GM12878 (cell line): ENCODE measurements at regions not wholly inside any gene's neighbourhood (a gene's known extent, or its start where the extent isn't known, plus 50 kb on each side); places are given as distances from the start of the nearest gene placed in this dataset.

ENCODE experiments used
- ATAC-seq: fragments of 200-7000 bp; cut with Tn5 transposase; 3 replicates; pipeline ENCODE4 v1.9.1; 2020; ENCODE audit warnings: mild to moderate bottlenecking, moderate library complexity
- BruUV-seq: library from RNA; stranded (reverse); fragments of 400-500 nt; replicated peaks from 2 replicates; lab custom pipeline; 2021; lab: Mats Ljungman, UMichigan
- CTCF ChIA-PET: fragments of 300-600 bp; sonication (Branson Sonifier 250); formaldehyde crosslinking; extraction: SDS; loops from one replicate; lab custom pipeline; 2021; ENCODE audit warnings: inconsistent platforms; lab: Yijun Ruan, JAX
- POLR2A ChIA-PET: fragments of 350-600 bp; formaldehyde crosslinking; extraction: SDS; loops from one replicate; lab custom pipeline; 2021; ENCODE audit warnings: inconsistent platforms; lab: Charles Lee
- RAD21 ChIA-PET: fragments of 300-600 bp; sonication (Branson Sonifier 250); formaldehyde crosslinking; loops from one replicate; lab custom pipeline; 2023; ENCODE audit warnings: antibody characterized with exemption; ENCODE audit not compliant: unreplicated experiment; lab: Charles Lee
- SMC1A ChIA-PET: fragments of 300-600 bp; sonication (Branson Sonifier 250); formaldehyde crosslinking; loops from one replicate; lab custom pipeline; 2023; ENCODE audit not compliant: unreplicated experiment, uncharacterized antibody; lab: Charles Lee
- DNase-seq: peaks from one replicate; pipeline ENCODE4 v3.0.0-alpha.2; 2011; ENCODE audit warnings: low read depth, low spot score
- FAIRE-seq: peaks from 3 replicates; lab custom pipeline; 2011; peaks lifted over from hg19 to GRCh38; lab: Jason Lieb, UNC
- H2AFZ ChIP-seq: 2 replicates; pipeline ENCODE4 v1.6.0; 2011; ENCODE audit warnings: low read depth, low read length, control low read depth; ENCODE audit not compliant: control insufficient read depth
- H3K27ac ChIP-seq: 2 replicates; pipeline ENCODE4 v1.5.1; 2011; ENCODE audit warnings: control low read depth; ENCODE audit not compliant: control insufficient read depth, insufficient read depth
- H3K27me3 ChIP-seq, 2 experiments: replicated peaks in 1 of 2; 2 replicates each; pipeline versions ENCODE4 v1.6.0 to v1.6.1; 2011; ENCODE audit warnings: low read length in 1 of 2; ENCODE audit not compliant: control insufficient read depth in 2 of 2, insufficient read depth in 2 of 2
- H3K36me3 ChIP-seq, 2 experiments: 2 replicates each; pipeline ENCODE4 v1.5.1; 2011; ENCODE audit warnings: low read length in 1 of 2; ENCODE audit not compliant: control insufficient read depth in 2 of 2, insufficient read depth in 2 of 2
- H3K4me1 ChIP-seq: 2 replicates; pipeline ENCODE4 v1.6.1; 2011; ENCODE audit warnings: mild to moderate bottlenecking, low read length, moderate library complexity, mixed read lengths; ENCODE audit not compliant: control insufficient read depth, insufficient read depth
- H3K4me2 ChIP-seq: 2 replicates; pipeline ENCODE4 v1.6.0; 2011; ENCODE audit warnings: control low read depth; ENCODE audit not compliant: control insufficient read depth, insufficient read depth
- H3K4me3 ChIP-seq: fragments of 200-600 bp; sonication (generic); 2 replicates; pipeline ENCODE4 v1.5.1; 2016
- H3K79me2 ChIP-seq: 2 replicates; pipeline ENCODE4 v1.6.0; 2011; ENCODE audit warnings: low read length; ENCODE audit not compliant: control insufficient read depth, insufficient read depth
- H3K9ac ChIP-seq: 2 replicates; pipeline ENCODE4 v1.8.0; 2011; ENCODE audit warnings: low read length, control low read depth, mixed read lengths; ENCODE audit not compliant: control insufficient read depth, insufficient read depth
- H3K9me3 ChIP-seq: replicated peaks from 3 replicates; pipeline ENCODE4 v1.5.1; 2011; ENCODE audit warnings: mild to moderate bottlenecking, low read length; ENCODE audit not compliant: control insufficient read depth, insufficient read depth
- H4K20me1 ChIP-seq: 2 replicates; pipeline ENCODE4 v1.6.0; 2011; ENCODE audit not compliant: control insufficient read depth, insufficient read depth
- CBX5 ChIP-seq: sonication (generic); IDR thresholded peaks from 2 replicates; pipeline ENCODE4 v1.6.1; 2016; ENCODE audit warnings: low read depth, moderate library complexity, mild to moderate bottlenecking, inconsistent platforms
- IKZF2 ChIP-seq, 2 experiments: fragments of 450-650 bp; IDR thresholded peaks; 2 replicates each; pipeline ENCODE4 v1.6.1; 2017; ENCODE audit warnings: mild to moderate bottlenecking in 2 of 2, moderate library complexity in 2 of 2
- LARP7 ChIP-seq: fragments of 450-650 bp; IDR thresholded peaks from 2 replicates; pipeline ENCODE4 v1.6.1; 2017; ENCODE audit warnings: mild to moderate bottlenecking
- MTA2 ChIP-seq: fragments of 450-650 bp; IDR thresholded peaks from 2 replicates; pipeline ENCODE4 v1.6.1; 2016; ENCODE audit warnings: low read depth, mild to moderate bottlenecking, moderate library complexity
- TAF1 ChIP-seq: IDR thresholded peaks from 2 replicates; pipeline ENCODE4 v1.6.1; 2011; ENCODE audit warnings: mild to moderate bottlenecking, low read depth, low read length, borderline replicate concordance
- YBX1 ChIP-seq: fragments of 450-650 bp; IDR thresholded peaks from 2 replicates; pipeline ENCODE4 v1.6.1; 2016; ENCODE audit warnings: antibody characterized with exemption
- WGBS: methylation state at CpG from one replicate; pipeline ENCODE4 v1.1.6; 2016; ENCODE audit warnings: low lambda C conversion rate; ENCODE audit not compliant: insufficient replicate concordance, insufficient coverage; ENCODE audit errors: missing lambda C conversion rate; 5-methylcytosine and 5-hydroxymethylcytosine counted together
- in situ Hi-C: fragments of 300-500 bp; cut with MboI; formaldehyde crosslinking; loops from 9 replicates; pipeline ENCODE4 v1.14.3; 2018; ENCODE audit warnings: mixed read lengths
- intact Hi-C: fragments of 100-400 bp; cut with micrococcal nuclease; formaldehyde crosslinking; loops from one replicate; pipeline ENCODE4 v1.14.2; 2022; ENCODE audit not compliant: unreplicated experiment
- TF ChIP-seq, protein P1 (sequence below): fragments of 450-650 bp; formaldehyde crosslinking; IDR thresholded peaks from 2 replicates; pipeline ENCODE4 v1.4.0; 2020; ENCODE audit warnings: mild to moderate bottlenecking, moderate library complexity
- TF ChIP-seq, protein P2 (sequence below): fragments of 450-650 bp; formaldehyde crosslinking; IDR thresholded peaks from 2 replicates; pipeline ENCODE4 v1.5.0; 2022; ENCODE audit warnings: mild to moderate bottlenecking, missing genetic modification characterization

DNA sequence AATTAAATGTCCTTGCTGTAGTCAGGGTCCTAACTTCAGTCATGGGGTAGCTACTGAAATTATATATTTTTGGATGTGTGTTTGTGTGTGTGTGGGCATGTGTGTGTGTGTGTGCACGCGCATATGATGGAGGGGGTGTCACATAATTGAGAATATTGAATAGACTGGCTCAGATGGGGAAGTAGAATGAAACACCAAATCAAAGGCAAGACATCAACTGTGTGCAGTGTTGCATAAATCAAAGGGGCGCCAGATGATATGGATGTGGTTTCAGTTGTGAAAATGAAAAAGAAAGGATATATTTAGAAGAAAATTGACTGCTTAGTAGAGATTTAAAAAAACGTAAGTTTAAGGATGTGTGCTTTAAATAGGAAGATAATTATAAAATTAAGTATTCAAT, 144.2 kb upstream of the CEP162 start:
- no peaks in the 10 kb centered on the region for H4K20me1 ChIP-seq
- no TSS peak for BruUV-seq
- DNase-seq (no peak), ATAC-seq (peak; percentile 84), FAIRE-seq (no peak)
- TF ChIP-seq IKZF2 (IDR thresholded peaks at IDR 0.05) (peak in 1 of 2 experiments; percentile 25; a peak in 1 of 4 replicates), CBX5 (no peak), YBX1 (no peak), MTA2 (0 out of 2 replicates have a peak, but pooled peaks have one; percentile 33), TAF1 (no peak), LARP7 (no peak)
- TF ChIP-seq, protein P1, sequence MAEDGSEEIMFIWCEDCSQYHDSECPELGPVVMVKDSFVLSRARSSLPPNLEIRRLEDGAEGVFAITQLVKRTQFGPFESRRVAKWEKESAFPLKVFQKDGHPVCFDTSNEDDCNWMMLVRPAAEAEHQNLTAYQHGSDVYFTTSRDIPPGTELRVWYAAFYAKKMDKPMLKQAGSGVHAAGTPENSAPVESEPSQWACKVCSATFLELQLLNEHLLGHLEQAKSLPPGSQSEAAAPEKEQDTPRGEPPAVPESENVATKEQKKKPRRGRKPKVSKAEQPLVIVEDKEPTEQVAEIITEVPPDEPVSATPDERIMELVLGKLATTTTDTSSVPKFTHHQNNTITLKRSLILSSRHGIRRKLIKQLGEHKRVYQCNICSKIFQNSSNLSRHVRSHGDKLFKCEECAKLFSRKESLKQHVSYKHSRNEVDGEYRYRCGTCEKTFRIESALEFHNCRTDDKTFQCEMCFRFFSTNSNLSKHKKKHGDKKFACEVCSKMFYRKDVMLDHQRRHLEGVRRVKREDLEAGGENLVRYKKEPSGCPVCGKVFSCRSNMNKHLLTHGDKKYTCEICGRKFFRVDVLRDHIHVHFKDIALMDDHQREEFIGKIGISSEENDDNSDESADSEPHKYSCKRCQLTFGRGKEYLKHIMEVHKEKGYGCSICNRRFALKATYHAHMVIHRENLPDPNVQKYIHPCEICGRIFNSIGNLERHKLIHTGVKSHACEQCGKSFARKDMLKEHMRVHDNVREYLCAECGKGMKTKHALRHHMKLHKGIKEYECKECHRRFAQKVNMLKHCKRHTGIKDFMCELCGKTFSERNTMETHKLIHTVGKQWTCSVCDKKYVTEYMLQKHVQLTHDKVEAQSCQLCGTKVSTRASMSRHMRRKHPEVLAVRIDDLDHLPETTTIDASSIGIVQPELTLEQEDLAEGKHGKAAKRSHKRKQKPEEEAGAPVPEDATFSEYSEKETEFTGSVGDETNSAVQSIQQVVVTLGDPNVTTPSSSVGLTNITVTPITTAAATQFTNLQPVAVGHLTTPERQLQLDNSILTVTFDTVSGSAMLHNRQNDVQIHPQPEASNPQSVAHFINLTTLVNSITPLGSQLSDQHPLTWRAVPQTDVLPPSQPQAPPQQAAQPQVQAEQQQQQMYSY (CRISPR knock-in tag): no peak
- TF ChIP-seq, protein P2, sequence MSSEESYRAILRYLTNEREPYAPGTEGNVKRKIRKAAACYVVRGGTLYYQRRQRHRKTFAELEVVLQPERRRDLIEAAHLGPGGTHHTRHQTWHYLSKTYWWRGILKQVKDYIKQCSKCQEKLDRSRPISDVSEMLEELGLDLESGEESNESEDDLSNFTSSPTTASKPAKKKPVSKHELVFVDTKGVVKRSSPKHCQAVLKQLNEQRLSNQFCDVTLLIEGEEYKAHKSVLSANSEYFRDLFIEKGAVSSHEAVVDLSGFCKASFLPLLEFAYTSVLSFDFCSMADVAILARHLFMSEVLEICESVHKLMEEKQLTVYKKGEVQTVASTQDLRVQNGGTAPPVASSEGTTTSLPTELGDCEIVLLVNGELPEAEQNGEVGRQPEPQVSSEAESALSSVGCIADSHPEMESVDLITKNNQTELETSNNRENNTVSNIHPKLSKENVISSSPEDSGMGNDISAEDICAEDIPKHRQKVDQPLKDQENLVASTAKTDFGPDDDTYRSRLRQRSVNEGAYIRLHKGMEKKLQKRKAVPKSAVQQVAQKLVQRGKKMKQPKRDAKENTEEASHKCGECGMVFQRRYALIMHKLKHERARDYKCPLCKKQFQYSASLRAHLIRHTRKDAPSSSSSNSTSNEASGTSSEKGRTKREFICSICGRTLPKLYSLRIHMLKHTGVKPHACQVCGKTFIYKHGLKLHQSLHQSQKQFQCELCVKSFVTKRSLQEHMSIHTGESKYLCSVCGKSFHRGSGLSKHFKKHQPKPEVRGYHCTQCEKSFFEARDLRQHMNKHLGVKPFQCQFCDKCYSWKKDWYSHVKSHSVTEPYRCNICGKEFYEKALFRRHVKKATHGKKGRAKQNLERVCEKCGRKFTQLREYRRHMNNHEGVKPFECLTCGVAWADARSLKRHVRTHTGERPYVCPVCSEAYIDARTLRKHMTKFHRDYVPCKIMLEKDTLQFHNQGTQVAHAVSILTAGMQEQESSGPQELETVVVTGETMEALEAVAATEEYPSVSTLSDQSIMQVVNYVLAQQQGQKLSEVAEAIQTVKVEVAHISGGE (CRISPR knock-in tag): no peak
- no peak overlapping the region for H3K9ac ChIP-seq
- ChIA-PET POLR2A (no interaction called here), SMC1A (interaction anchor here (2.5 kb wide), 1 partner anchor 11 kb away, joined by 10 read pairs; no protein-coding TSS in a partner anchor), CTCF (interaction anchor here (1.0 to 1.2 kb wide), 2 partner anchors 12 to 144 kb away, joined by 3 to 5 read pairs; partner anchors contain the start of gene CEP162), RAD21 (no interaction called here)
- H3K4me3 ChIP-seq: no peak overlapping the region
- no peak overlapping the region for H3K27ac ChIP-seq
- H3K79me2 ChIP-seq: no peaks in the 10 kb centered on the region
- no peak overlapping the region for H2AFZ ChIP-seq
- in situ Hi-C loops: no loop called here
- no peak overlapping the region for H3K4me2 ChIP-seq
- WGBS: 17% methylated on average over 4 of the region's 4 CpGs
- no peaks in the 10 kb centered on the region for H3K27me3 ChIP-seq
- no peaks in the 10 kb centered on the region for H3K9me3 ChIP-seq
- H3K4me1 ChIP-seq: no peaks in the 10 kb centered on the region
- intact Hi-C loops: no loop called here
- H3K36me3 ChIP-seq: no peaks in the 10 kb centered on the region
